ENCODE measurements at regions not wholly inside any gene's neighbourhood (a gene's known extent, or its start where the extent isn't known, plus 50 kb on each side); places are given as distances from the start of the nearest gene placed in this dataset.
A peak's percentile ranks its signal among the peaks of the same experiment; 100 is the strongest.

DNA sequence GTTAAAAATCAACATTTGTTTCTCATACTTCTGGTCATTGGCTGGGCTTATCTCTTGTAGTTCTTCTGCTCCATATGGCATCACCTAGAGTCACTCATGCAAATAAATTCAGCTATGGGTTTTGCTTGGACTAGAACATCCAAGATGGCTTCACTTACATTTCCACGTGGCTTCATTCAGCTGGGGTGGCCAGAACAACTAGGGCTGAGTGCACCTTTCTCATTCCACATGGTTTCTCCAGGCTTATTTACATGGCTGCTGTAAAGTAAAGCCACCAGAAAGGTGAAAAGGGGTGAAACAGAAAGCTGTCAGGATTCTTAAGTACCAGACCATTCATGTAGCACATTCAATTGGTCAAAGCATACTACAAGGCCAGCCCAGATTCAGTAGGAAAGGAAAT, 151.1 kb upstream of the BMP2 start:
- no peak for DNase-seq (ENCODE audit: low read depth in 2 of 2)

DNA sequence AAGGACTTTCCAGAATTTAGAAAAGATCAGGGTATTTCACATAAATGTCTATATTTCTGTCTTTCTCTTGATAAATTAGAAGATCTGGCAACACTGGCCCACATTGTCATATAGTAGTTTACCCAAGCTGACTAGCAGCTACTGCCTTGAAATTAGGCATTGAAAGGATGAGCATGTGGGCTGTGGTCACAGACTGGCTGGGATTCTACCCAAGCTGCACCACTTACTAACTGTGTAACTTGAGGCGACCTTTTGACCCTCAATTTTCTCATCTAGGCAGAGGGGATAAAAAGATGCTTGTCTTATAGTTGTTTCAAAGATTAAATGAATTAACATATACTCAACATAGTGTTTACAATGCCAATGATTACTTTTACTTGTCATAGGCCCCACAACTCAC, 152.7 kb upstream of the BMP2 start:
- DNase-seq (ENCODE audit: low read depth in 2 of 2) = no peak

DNA sequence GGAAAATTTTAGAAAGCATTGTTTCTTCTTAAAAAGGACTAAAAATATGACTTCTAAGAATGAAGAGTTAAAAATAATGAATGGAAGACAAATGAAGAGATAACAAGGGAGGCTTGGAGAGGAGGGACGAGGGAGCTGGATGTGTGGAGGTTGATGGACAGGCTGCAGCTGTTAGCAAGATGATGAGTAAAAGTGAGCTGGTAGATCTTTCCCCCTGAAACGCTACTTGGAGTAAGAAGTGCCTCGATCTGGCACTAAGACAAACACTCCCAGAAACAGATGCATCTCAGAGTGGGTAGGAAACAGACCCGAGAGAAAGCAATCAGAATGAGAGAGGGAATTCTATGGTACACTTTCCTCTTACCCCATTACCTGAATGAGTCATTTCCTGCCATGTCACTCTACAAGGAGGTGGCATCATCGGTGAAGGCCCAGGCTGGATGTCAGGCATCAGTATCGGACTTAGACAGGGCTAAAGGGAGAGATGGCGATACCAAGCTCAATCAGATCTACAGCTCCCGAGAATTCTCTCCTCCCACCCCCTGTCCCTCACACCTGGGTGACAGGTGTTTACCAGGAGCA, 154.1 kb upstream of the BMP2 start:
- no peak for DNase-seq (ENCODE audit: low read depth in 2 of 2)

DNA sequence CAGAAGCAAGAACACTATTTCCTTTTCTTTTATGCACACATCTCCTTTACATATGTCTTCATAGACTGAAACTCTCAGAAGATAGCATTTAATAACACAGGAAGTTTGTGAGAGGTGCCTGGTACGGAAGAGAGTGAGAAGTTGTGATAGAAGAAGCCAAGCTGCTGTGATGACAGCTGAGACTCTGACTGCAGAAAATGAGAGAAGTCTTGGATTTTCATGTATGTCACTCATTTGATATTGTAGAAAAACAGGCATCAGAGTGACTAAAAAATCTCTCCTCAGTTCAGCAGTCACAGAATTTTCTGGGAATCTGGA, 154.9 kb upstream of the BMP2 start:
- no peak for DNase-seq (ENCODE audit: low read depth in 2 of 2)

DNA sequence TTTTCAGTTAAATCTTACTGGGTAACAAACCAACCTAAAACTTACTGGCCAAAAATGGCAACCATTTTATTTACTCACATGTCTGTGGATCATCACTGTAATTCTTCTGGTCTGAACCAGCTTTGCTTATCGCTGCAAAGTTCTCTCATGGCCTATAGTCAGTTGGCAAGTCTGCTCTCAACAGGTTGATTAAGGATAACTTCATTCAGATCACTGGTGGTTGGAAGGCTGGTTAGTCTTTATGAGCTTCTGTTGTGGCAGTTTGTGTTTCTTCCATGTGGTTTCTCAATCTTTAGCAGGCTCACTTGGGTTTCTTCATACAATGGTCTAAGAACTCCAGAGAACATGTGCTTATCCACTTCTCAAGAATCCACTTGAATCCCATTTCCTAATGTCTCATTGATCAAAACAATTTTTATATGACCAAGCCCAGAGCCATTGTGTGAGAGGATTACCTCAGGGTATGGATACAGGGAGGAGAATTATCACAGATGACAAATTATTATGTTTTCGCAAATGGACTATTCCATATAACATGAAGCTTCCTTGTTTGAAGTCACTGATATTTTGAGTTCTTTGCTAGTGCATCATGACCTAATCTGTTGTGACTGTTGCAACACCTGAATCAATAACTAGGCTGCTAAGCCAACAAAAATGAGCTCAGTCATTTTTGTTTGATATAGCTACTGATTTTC, 155.4 kb upstream of the BMP2 start:
- no peak for DNase-seq (ENCODE audit: low read depth in 2 of 2)

DNA sequence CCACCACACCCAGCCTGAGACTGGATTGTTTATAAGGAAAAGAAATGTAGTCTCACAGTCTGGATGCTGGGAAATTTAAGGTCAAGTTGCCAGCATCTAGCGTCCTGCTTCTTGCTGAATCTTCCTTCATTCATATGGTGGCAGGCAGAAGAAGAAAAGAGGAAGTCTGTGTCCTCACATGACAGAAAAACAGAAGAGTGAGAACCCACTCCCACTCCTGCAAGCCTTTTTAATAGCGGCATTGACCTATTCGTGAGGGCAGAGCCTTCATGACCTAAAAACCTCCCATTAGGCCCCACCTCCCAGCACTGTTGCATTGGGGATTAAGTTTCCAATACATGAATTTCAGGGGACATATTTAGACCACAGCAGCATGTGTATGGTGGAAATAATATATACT, 160.8 kb upstream of the BMP2 start:
- no peak for DNase-seq (ENCODE audit: low read depth in 2 of 2)

DNA sequence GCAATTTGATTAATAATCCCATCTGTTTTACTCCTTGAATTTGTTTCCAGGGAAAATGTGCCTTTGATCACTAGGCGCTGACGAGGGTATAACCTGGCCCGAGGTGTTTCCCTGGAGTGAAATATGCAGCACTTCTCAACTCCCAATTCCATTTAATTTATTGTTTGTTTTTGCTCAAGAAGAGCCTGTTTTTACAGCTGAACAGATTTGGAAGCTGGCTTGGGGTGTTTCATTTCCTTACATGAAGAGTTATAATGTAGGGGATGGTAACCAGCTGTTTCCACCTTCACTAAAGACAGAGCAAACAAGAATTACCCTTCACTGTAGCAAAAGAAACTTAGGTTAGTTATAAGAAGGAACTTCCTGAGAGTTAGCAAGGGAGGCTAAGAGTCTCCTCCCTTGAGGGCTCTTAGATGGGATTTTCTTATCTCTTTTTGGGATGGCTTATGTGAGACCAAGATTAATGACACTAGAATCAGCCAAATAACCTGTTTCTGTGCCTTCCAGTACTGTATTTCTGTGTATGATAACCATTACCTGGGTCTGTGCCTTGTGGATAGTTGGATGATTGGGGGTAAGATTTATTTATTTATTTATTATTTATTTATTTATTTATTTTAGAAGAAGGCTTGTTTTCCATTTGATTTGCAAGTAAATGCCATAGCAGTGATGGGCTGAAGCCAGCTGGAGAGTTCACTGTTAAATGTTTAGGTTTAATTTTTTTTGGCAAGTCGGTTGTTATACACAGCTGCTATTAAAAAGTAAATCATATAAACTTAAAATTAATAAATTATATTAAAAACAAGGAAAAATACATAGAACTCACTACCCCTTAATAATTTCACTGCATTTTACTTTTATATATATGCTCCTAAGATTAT, 162.2 kb upstream of the BMP2 start:
- DNase-seq (ENCODE audit: low read depth in 2 of 2) = no peak

DNA sequence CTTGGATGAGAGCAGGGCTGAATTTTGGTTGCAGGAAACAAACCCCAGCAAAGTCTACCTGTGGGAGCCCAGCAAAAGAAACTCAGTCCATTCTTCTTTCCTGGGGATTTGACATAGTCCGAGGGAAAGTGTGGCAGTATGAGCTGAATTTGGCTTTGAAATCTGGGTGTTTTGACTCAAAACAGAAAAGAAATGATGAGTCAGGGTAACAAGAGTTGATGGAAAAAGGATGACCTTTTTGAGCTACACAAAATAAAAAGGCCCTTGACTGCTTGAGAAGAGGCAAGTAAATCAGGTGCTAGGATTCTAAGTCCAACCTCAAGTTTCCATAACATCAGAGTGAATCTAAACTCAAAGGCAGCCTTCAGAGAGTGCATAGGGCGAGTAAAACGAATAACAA, 163.3 kb upstream of the BMP2 start:
- DNase-seq (ENCODE audit: low read depth in 2 of 2) = no peak

DNA sequence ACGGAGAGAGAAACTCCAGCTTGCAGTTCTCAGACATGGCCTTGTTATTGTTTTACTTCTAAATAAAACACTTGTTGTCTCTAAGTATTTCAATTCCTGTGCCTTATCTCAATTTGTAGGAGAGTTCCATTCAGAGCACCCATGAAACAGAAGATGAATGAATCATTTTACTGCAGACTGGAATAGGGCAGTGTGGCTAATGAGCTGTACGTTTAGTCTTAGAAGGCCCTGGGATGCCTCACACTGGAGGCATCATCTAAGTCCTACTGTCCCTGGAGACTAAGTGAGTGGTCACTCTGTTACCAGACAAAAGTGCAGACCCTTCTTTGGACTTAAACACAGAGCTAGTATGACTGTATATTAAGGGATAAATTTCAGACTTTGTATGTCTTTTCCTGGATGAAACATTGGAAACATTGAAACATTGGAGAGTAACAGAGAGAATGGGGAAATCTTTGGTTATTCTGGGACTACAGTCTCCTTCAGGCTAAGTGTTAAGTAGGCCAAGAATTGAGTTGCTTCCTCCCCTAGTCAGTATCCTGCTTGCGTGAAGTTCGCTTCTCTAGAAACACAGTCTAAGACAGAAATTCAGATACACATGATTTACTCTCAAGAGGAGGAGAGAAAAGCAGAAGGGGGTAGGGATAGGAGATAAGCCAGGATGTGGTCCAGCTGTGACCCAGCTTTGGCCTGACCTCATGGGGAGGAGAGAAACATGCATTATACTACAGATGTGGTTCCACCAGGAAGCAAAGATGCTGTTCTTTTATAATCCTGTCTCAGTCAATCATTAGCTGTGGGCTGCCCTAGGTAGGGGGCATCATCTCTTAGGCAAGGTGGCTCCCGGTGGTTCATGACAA, 167.4 kb upstream of the BMP2 start:
- DNase-seq (ENCODE audit: low read depth in 2 of 2) = no peak

DNA sequence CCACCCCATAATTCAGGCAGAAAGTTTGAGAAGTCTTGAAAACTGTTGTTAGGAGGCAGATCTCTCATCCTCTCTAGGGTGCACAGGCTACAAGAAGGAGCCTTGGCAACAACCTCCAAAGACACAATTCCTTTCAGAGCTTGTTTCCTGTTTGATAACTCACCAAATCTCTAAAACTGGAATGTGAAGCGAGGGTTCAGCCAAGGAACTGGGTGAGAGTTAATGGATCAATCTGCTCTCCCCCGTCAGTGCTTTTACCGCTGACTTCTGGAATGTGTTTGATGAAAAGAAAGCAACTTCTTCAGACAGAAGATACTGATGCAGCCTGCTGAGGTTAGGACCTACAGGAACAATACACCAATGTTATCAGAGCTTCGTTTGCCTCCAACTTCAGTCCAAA, 171.8 kb upstream of the BMP2 start:
- DNase-seq (ENCODE audit: low read depth in 2 of 2) = peak in 1 of 2 experiments; percentile 26

DNA sequence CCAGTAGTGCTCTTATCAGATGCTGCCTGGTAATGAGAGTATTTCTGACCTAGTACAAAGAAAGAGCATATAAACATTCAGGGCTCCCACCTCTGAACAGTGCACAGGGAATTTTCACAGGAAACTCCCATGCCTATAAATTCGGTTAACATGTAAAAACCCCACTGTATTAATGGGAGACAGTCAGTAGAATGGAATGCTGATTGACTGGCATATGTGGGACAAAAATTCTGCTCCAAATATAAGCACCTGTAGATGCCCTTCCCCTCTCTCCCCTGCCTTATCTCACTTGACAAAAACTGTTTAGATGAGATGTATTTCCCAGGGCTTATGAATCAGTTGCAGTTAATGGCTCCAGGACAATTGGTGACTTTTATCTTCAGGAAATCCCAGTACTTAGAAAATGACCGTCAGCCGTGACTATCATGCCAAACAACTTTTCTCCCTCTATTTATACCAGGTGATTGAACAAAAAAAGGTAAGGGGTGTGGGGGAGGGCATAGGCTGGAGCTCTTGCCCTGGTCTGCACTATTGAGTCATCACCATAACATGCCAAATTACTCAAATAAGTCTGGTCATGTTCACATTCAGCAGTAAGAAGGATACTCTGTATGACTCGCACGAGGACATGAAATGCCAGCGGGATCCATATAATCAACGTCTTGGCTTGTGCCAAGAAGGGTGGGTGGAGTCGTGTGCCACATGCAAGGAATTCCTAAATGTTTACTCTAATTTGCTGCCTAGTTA, 176.4 kb upstream of the BMP2 start:
- no peak for DNase-seq (ENCODE audit: low read depth in 2 of 2)

DNA sequence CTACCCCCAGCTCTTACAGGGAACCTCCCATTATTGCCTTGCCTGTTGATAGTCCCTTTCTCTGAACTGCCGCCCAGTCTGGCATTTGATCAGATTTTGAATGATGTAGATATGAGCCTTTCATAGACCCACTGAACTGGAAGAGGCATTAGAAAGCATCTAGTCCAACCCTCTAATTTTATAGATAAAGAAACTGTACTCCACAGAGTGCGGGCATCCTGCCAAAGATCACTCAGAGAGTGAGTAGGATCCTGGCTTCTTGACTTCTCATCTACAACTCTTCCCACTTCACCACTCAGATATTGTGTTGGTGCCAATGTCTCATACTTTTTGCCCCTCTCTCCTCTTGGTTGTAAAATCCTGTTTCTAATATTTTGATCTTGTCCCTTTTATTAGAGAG, 179.2 kb upstream of the BMP2 start:
- no peak for DNase-seq (ENCODE audit: low read depth in 2 of 2)

DNA sequence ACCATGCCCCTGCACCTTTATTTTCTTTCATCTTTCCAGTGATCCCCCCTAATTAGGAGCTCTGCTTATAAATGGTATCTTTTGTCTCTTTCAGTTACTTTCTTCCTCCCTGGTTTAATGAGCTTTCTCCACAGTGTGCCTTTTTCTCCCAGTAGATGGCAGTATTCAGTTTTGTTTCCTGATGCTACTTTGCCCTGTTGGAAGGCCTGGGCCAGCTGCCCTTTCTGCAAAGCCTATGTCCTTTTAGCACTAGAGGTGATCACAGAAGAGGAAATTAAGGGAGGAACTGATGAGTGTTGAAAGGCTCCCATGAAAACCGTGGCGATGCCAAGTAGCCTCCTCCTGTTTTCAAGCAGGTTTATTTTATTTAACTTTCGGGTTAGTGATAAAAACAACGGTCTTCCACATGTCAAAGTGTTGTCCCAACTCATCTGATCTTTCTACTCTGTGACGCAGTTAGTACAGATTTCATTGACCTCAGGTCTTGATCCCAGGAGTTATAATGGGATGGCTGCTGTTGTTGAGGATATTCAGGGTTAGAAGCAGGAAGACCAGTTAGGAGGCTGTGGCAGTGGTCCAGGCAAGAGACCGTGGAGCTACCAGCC, 184.2 kb upstream of the BMP2 start:
- no peak for DNase-seq (ENCODE audit: low read depth in 2 of 2)

DNA sequence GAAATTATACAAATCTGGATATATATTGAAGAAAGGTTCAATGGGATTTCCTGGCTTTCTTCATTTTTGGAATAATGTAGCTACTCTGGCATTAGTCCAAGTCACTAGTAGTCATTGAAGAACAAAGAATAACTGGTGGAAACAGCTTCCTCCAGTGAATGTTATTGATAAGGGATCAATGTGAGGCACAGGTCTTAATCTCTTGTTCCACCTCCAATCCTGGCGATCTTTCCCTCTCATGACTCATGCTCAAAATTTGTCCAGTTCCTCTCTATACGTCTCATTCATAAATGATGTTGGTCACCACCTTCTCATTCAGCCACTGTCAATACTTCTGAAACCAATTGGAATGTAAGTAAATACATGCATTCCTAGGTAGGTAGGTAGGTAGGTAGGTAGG, 185.0 kb upstream of the BMP2 start:
- no peak for DNase-seq (ENCODE audit: low read depth in 2 of 2)

DNA sequence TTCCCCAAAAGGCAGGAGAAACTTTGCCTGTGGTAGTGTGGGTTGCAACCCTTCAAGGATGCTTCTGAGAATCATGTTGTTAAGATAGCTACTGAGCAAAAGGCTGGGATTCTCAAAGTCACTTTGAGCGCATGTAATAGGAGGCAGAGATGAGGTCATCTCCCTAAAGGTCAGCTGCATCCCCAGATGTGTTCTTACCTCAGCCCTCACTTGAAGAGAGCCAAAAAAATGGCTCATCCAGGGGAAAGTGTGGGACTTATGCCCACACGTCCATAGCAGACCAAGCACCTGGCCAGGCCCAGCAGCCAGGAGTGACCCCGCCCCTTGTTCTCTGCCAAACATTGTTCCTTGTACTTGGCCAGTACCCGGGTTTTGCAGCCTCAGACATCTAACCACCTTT, 187.0 kb upstream of the BMP2 start:
- DNase-seq (ENCODE audit: low read depth in 2 of 2) = no peak

DNA sequence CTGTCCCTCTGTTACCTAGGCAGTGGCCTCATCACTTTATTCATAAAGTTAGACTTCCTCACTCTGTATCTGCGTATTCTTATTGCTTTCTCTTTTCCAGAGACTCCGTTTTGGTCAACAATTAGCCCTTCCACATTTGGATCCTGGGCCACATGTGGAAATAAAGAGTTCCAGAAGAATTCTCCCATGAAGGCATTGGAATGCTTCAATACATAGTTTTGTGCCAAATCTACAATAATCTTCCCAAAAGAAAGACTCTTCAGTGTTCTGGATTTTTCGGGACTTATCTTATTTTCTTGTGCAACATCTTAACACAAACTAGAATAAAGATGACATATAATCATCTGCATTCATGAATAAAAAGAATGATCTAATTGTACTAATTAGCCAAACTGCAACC, 187.7 kb upstream of the BMP2 start:
- no peak for DNase-seq (ENCODE audit: low read depth in 2 of 2)

DNA sequence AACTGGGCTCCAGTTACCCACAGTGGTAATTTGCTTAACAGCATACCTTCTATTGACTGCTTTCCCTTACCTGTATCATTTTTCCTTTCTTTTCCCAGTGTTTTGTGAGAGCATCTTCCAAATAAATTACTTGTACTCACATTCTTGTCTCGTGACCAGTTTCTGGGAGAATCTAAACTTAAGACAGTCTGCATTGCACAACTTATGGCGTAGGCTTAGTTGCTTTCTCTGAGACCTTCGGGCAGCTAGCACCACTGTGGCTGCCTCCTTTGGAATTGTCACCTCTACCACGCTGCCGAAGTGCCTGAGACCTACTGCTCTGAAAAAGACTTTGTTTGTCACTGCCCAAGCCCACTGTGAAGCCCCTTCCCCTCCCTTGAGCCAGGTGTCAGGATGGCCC, 188.1 kb upstream of the BMP2 start:
- no peak for DNase-seq (ENCODE audit: low read depth in 2 of 2)

DNA sequence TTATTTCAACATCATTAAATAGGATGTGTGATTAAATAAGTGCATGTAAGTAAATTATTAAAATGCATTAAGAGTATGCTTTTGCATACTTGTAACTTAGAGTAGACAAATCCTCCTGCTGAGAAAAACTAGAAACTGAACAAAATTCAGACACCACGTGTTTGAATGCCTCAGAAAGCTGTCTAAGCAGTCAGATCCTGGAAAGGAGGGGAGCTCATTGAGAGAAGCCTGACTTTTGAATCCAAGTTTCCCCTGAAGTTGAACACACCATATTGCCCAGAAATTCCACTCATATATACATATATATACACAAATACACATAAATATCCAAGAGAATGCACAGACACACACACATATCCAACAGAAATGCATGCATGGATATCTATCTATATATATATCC, 190.0 kb upstream of the BMP2 start:
- no peak for DNase-seq (ENCODE audit: low read depth in 2 of 2)

DNA sequence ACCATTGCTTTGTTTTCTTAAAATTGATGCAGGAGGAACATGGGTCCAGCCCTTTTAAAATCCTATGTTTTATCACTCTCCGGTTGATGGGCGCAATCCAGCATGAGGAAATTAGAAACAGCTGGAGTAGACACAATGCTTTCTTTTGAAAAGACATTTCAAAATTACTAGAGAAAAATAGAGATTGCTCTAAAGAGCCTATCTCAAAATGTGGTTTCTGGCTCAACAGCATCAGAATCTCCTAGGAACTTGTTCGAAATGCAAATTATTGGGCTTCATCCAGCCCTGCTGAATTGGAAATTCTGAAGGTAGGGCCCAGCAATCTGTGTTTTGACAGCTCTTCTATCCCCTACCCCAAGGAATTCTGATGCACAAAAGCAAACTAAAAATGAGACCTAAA, 190.8 kb upstream of the BMP2 start:
- no peak for DNase-seq (ENCODE audit: low read depth in 2 of 2)

DNA sequence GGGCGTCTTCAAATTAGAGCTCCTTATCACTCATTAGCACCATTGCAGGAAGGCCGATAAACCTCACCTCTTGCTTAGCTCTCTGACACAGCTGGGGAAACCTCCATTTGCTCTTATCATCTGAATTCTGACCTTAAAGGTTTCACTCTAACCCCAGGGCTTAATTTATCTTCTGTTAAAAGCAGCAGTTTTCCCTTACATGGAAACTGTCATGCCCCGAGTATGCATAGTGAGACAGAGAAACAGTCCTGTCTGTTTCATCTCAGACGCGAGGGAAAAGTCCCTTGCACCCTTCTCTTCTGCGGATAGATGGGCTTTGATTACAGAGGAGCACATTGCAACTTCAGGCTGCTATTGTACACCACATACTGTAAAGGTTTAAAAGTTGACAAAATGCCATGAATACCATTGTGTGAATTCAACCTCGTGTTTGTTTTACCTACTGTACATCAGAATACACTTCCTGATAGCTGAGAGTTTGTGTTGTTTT, 191.5 kb upstream of the BMP2 start:
- no peak for DNase-seq (ENCODE audit: low read depth in 2 of 2)

DNA sequence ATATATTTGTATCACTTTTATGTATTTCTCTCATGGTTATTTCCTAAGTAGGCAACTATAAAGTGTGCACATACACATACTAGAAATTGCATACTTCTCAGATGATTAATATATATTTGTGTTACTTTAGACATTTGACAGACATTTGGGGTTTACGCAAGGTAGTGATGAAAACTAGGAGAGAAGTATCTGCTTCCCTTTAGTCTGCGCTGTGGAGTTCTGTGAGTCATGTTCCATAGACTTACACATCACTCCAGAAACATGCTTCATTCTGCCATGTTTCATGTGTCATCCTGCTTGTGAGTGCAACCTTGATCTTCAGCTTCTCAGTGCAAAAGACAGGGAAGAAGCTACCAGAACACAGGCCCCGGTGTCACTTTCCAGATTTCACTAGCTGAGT, 200.7 kb upstream of the BMP2 start:
- DNase-seq (ENCODE audit: low read depth in 2 of 2) = peak; percentile 79 to 83
